IMR-90 (cell line): ENCODE measurements at regions not wholly inside any gene's neighbourhood (a gene's known extent, or its start where the extent isn't known, plus 50 kb on each side); places are given as distances from the start of the nearest gene placed in this dataset.

Experiments used
- ATAC-seq: fragments of 200-7000 bp; cut with Tn5 transposase; 2 replicates; pipeline ENCODE4 v1.9.1; 2020; ENCODE audit warnings: low read depth, mild to moderate bottlenecking, moderate library complexity
- BruUV-seq: library from RNA; stranded (reverse); fragments of 400-500 nt; replicated peaks from 2 replicates; lab custom pipeline; 2021; lab: Mats Ljungman, UMichigan
- CTCF ChIA-PET: fragments of 300-600 bp; formaldehyde crosslinking; extraction: SDS; loops from one replicate; lab custom pipeline; 2021; ENCODE audit warnings: antibody characterized with exemption; lab: Yijun Ruan, JAX
- POLR2A ChIA-PET: fragments of 300-600 bp; sonication (Branson Sonifier 250); formaldehyde crosslinking; loops from one replicate; lab custom pipeline; 2022; ENCODE audit warnings: antibody characterized with exemption; ENCODE audit not compliant: unreplicated experiment; lab: Charles Lee
- DNase-seq: peaks from one replicate; pipeline ENCODE4 v3.0.0; 2013
- H2AFZ ChIP-seq: replicated peaks from 2 replicates; pipeline ENCODE3; 2013; ENCODE audit warnings: low read length, mild to moderate bottlenecking; ENCODE audit not compliant: poor library complexity
- H2AK5ac ChIP-seq: 2 replicates; pipeline ENCODE4 v1.6.1; 2013; ENCODE audit warnings: low read depth, low read length, inconsistent platforms
- H2AK9ac ChIP-seq: replicated peaks from 2 replicates; pipeline ENCODE3; 2013; ENCODE audit warnings: mild to moderate bottlenecking, low read depth, low read length, moderate library complexity; ENCODE audit not compliant: poor library complexity
- H2BK120ac ChIP-seq: 2 replicates; pipeline ENCODE4 v1.6.1; 2013; ENCODE audit warnings: low read depth, low read length, inconsistent platforms
- H2BK15ac ChIP-seq: 3 replicates; pipeline ENCODE4 v1.6.1; 2013; ENCODE audit warnings: low read depth, low read length, inconsistent platforms
- H2BK20ac ChIP-seq: 2 replicates; pipeline ENCODE4 v1.6.1; 2013; ENCODE audit warnings: low read depth, mild to moderate bottlenecking, inconsistent platforms, low read length, moderate library complexity
- H2BK5ac ChIP-seq: 2 replicates; pipeline ENCODE4 v1.6.1; 2013; ENCODE audit warnings: mild to moderate bottlenecking, low read depth, low read length, inconsistent platforms; ENCODE audit not compliant: poor library complexity, severe bottlenecking
- H3K14ac ChIP-seq: replicated peaks from 2 replicates; pipeline ENCODE4 v1.6.1; 2013; ENCODE audit warnings: low read depth, low read length, inconsistent platforms
- H3K18ac ChIP-seq: 2 replicates; pipeline ENCODE4 v1.6.1; 2013; ENCODE audit warnings: low read depth, low read length, control low read depth
- H3K23ac ChIP-seq: 2 replicates; pipeline ENCODE4 v1.6.1; 2013; ENCODE audit warnings: low read depth, low read length, inconsistent platforms
- H3K27ac ChIP-seq: 2 replicates; pipeline ENCODE4 v1.5.1; 2013; ENCODE audit warnings: mild to moderate bottlenecking, control low read depth, low read length; ENCODE audit not compliant: insufficient read depth
- H3K27me3 ChIP-seq: 2 replicates; pipeline ENCODE4 v1.6.1; 2013; ENCODE audit warnings: low read length; ENCODE audit not compliant: control insufficient read depth, insufficient read depth
- H3K36me3 ChIP-seq: 2 replicates; pipeline ENCODE4 v1.6.1; 2013; ENCODE audit warnings: low read length, mixed read lengths; ENCODE audit not compliant: control insufficient read depth, insufficient read depth
- H3K4ac ChIP-seq: 2 replicates; pipeline ENCODE4 v1.6.1; 2013; ENCODE audit warnings: low read depth, low read length, inconsistent platforms
- H3K4me1 ChIP-seq: 2 replicates; pipeline ENCODE4 v1.6.1; 2013; ENCODE audit warnings: low read length, mixed read lengths; ENCODE audit not compliant: control insufficient read depth, insufficient read depth
- H3K4me2 ChIP-seq: 2 replicates; pipeline ENCODE4 v1.6.1; 2013; ENCODE audit warnings: low read depth, mild to moderate bottlenecking, control low read depth, low read length, moderate library complexity
- H3K4me3 ChIP-seq: 2 replicates; pipeline ENCODE4 v1.5.1; 2013; ENCODE audit warnings: low read depth, mild to moderate bottlenecking, control low read depth, low read length, moderate library complexity; ENCODE audit not compliant: insufficient read depth
- H3K56ac ChIP-seq: 2 replicates; pipeline ENCODE4 v1.6.1; 2013; ENCODE audit warnings: low read length, inconsistent platforms; ENCODE audit not compliant: insufficient read depth; ENCODE audit errors: extremely low read depth
- H3K79me1 ChIP-seq, 2 experiments: 2 replicates each; pipeline ENCODE4 v1.6.1; 2013; ENCODE audit warnings: low read length in 2 of 2, inconsistent platforms in 1 of 2, low read depth in 1 of 2
- H3K9ac ChIP-seq: 2 replicates; pipeline ENCODE4 v1.6.1; 2013; ENCODE audit warnings: low read depth, low read length, control low read depth
- H3K9me1 ChIP-seq: 2 replicates; pipeline ENCODE4 v1.6.1; 2013; ENCODE audit warnings: low read length, inconsistent platforms; ENCODE audit not compliant: insufficient read depth
- H3K9me3 ChIP-seq: 2 replicates; pipeline ENCODE4 v1.6.1; 2013; ENCODE audit warnings: low read length; ENCODE audit not compliant: control insufficient read depth, insufficient read depth
- H4K20me1 ChIP-seq: 2 replicates; pipeline ENCODE4 v1.6.1; 2013; ENCODE audit warnings: low read length, inconsistent platforms; ENCODE audit not compliant: insufficient read depth
- H4K5ac ChIP-seq: 2 replicates; pipeline ENCODE4 v1.6.1; 2013; ENCODE audit warnings: mild to moderate bottlenecking, low read depth, low read length, control low read depth
- H4K8ac ChIP-seq, 2 experiments: 2 replicates each; pipeline ENCODE4 v1.6.1; 2013; ENCODE audit warnings: low read depth in 2 of 2, low read length in 2 of 2, control low read depth in 1 of 2, inconsistent platforms in 1 of 2
- H4K91ac ChIP-seq: 2 replicates; pipeline ENCODE4 v1.6.1; 2013; ENCODE audit warnings: low read depth, low read length, inconsistent platforms; ENCODE audit not compliant: insufficient read depth
- MAZ ChIP-seq: IDR thresholded peaks from 2 replicates; pipeline ENCODE4 v1.6.1; 2012; ENCODE audit warnings: low read depth, mild to moderate bottlenecking, low read length, improper control_type of control experiment, moderate library complexity, borderline replicate concordance
- NFE2L2 ChIP-seq: fragments of 150-350 bp; IDR thresholded peaks from 2 replicates; pipeline ENCODE4 v1.6.1; 2016; ENCODE audit warnings: low read depth, mild to moderate bottlenecking, low read length
- WGBS, 2 experiments: methylation state at CpG; one replicate each; pipeline versions ENCODE4 v1.1.5 to v1.1.7; 2013; ENCODE audit warnings: missing lambda C conversion rate in 2 of 2; ENCODE audit not compliant: insufficient read length in 1 of 2; ENCODE audit errors: extremely low coverage in 2 of 2; 5-methylcytosine and 5-hydroxymethylcytosine counted together
- dilution Hi-C: fragments of 300-500 bp; cut with HindIII; formaldehyde crosslinking; loops from one replicate; pipeline ENCODE4 v1.14.3; 2018; ENCODE audit warnings: low sequenced_read_pairs; ENCODE audit not compliant: unreplicated experiment
- in situ Hi-C: fragments of 300-500 bp; cut with MboI; formaldehyde crosslinking; loops from 3 replicates; pipeline ENCODE4 v1.14.3; 2019; ENCODE audit warnings: low sequenced_read_pairs, inconsistent platforms, mixed read lengths
- intact Hi-C: fragments of 100-400 bp; cut with micrococcal nuclease; formaldehyde crosslinking; loops from 2 replicates; pipeline ENCODE4 v1.10.0; 2022
- TF ChIP-seq, protein P1 (sequence below): conservative IDR thresholded peaks from 2 replicates; pipeline ENCODE4 v1.5.1; 2012; ENCODE audit warnings: mild to moderate bottlenecking, low read depth, low read length, improper control_type of control experiment
- TF ChIP-seq, protein P2 (sequence below): fragments of 150-350 bp; IDR thresholded peaks from 2 replicates; pipeline ENCODE4 v1.6.1; 2017; ENCODE audit warnings: mild to moderate bottlenecking, antibody characterized with exemption, low read length, low read depth

DNA sequence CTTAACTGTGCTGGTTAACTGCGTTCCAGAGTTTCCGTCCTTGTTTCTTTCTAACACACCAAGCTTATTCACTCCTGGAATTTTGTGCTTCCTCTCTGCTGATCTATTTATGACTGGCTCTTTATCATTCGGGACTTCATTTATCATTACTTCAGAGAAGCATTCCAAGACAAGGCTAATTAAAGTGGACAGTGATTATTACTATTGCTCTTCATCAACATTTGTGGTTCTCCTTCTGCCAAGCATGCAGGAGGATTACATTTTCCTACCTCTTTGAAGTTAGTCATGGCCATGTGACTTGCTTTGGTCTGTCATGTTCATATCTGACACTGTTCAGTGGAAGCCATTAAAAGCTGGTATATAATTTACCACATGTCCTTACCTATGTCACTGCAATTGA is 172.4 kb upstream of the AGR3 start:
- no peak overlapping the region for H3K4me2 ChIP-seq

More for the DNA sequence above, 172.4 kb upstream of the AGR3 start:
- Histone ChIP-seq H3K4me3 (no peak overlapping the region), H3K27me3 (no peaks in the 10 kb centered on the region), H2BK5ac (no peak overlapping the region), H3K23ac (no peak overlapping the region), H3K9ac (no peak overlapping the region), H4K5ac (no peak overlapping the region), H3K56ac (no peak overlapping the region), H3K27ac (no peak overlapping the region), H2AK9ac (no peak overlapping the region), H2AFZ (no peak overlapping the region), H3K9me3 (no peaks in the 10 kb centered on the region), H3K36me3 (no peaks in the 10 kb centered on the region), H4K91ac (no peak overlapping the region), H2BK15ac (no peak overlapping the region), H3K4ac (no peak overlapping the region), H4K8ac (no peak overlapping the region), H3K79me1 (no peaks in the 10 kb centered on the region), H3K9me1 (no peaks in the 10 kb centered on the region), H2BK20ac (no peak overlapping the region), H3K14ac (no peak overlapping the region; the same call in 1 of the 2 replicates), H2AK5ac (no peak overlapping the region), H3K4me1 (no peaks in the 10 kb centered on the region), H3K18ac (no peak overlapping the region), H4K20me1 (no peaks in the 10 kb centered on the region), H2BK120ac (no peak overlapping the region)
- no TSS peak for BruUV-seq
- ATAC-seq = no peak
- intact Hi-C loops = no loop called here
- dilution Hi-C loops = no loop called here
- in situ Hi-C loops = no loop called here
- no peak for DNase-seq
- TF ChIP-seq, protein P1, sequence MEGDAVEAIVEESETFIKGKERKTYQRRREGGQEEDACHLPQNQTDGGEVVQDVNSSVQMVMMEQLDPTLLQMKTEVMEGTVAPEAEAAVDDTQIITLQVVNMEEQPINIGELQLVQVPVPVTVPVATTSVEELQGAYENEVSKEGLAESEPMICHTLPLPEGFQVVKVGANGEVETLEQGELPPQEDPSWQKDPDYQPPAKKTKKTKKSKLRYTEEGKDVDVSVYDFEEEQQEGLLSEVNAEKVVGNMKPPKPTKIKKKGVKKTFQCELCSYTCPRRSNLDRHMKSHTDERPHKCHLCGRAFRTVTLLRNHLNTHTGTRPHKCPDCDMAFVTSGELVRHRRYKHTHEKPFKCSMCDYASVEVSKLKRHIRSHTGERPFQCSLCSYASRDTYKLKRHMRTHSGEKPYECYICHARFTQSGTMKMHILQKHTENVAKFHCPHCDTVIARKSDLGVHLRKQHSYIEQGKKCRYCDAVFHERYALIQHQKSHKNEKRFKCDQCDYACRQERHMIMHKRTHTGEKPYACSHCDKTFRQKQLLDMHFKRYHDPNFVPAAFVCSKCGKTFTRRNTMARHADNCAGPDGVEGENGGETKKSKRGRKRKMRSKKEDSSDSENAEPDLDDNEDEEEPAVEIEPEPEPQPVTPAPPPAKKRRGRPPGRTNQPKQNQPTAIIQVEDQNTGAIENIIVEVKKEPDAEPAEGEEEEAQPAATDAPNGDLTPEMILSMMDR = no peak
- TF ChIP-seq, protein P2, sequence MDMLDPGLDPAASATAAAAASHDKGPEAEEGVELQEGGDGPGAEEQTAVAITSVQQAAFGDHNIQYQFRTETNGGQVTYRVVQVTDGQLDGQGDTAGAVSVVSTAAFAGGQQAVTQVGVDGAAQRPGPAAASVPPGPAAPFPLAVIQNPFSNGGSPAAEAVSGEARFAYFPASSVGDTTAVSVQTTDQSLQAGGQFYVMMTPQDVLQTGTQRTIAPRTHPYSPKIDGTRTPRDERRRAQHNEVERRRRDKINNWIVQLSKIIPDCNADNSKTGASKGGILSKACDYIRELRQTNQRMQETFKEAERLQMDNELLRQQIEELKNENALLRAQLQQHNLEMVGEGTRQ = 0 out of 2 replicates have a peak, but pooled peaks have one; percentile 16
- TF ChIP-seq MAZ (no peak), NFE2L2 (no peak)
- ChIA-PET POLR2A (no interaction called here), CTCF (no interaction called here)
- 100% methylated on average over 1 of the region's 3 CpGs; no CpG with 5 or more reads in 1 of the 2 experiments for WGBS, 2 experiments
